C4-2B (cell line): ENCODE measurements at regions not wholly inside any gene's neighbourhood (a gene's known extent, or its start where the extent isn't known, plus 50 kb on each side); places are given as distances from the start of the nearest gene placed in this dataset.

Experiments used
- ZFX ChIP-seq: fragments of 450-650 bp; IDR thresholded peaks from 2 replicates; pipeline ENCODE4 v1.6.1; 2017
- TF ChIP-seq, protein P1 (sequence below): fragments of 450-650 bp; conservative IDR thresholded peaks from 2 replicates; pipeline ENCODE4 v1.5.1; 2017; ENCODE audit warnings: mild to moderate bottlenecking

DNA sequence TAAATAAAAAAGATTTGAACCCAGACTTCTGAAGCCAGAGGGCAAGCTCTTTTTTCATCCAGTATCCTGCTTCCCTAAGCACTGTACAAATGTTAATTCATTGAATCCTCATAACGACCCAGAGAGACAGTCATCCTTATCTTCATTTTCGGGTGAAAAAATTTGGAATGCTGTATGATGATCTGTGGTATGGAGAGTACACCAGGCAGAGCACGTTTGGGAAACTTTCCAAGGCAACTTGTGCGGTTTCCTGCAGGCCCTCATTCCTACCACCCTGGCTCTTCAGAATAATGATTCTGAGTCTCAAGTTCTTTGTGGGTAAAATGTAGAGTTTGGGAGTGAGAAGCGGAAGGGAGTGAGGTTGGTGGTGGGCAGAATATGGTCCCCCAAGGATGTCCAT lies 177.9 kb upstream of the CADM1 start:
- TF ChIP-seq, protein P1, sequence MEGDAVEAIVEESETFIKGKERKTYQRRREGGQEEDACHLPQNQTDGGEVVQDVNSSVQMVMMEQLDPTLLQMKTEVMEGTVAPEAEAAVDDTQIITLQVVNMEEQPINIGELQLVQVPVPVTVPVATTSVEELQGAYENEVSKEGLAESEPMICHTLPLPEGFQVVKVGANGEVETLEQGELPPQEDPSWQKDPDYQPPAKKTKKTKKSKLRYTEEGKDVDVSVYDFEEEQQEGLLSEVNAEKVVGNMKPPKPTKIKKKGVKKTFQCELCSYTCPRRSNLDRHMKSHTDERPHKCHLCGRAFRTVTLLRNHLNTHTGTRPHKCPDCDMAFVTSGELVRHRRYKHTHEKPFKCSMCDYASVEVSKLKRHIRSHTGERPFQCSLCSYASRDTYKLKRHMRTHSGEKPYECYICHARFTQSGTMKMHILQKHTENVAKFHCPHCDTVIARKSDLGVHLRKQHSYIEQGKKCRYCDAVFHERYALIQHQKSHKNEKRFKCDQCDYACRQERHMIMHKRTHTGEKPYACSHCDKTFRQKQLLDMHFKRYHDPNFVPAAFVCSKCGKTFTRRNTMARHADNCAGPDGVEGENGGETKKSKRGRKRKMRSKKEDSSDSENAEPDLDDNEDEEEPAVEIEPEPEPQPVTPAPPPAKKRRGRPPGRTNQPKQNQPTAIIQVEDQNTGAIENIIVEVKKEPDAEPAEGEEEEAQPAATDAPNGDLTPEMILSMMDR, result no peak
- no peak for TF ChIP-seq ZFX
